ENCODE measurements at regions not wholly inside any gene's neighbourhood (a gene's known extent, or its start where the extent isn't known, plus 50 kb on each side); places are given as distances from the start of the nearest gene placed in this dataset.
"Not testable (repeated sequence)": the region's sequence is repeated elsewhere in the genome, so short reads cannot be mapped to it uniquely, and the experiment has no call there.

GRCh38 chr7:79922894-79923293 is 211.7 kb upstream of the GNAI1 start:
- no peaks in the 10 kb centered on the region for H3K9me3 ChIP-seq (ENCODE audit: control insufficient read depth in 2 of 2, low read length in 2 of 2)
- H3K36me3 ChIP-seq (ENCODE audit: control insufficient read depth in 2 of 2, insufficient read depth in 2 of 2, low read length in 2 of 2), result no peaks in the 10 kb centered on the region
- H3K27ac ChIP-seq (ENCODE audit: low read length), result no peak overlapping the region
- no peak overlapping the region for H3K9ac ChIP-seq (ENCODE audit: low read length in 2 of 2)
- H3K4me3 ChIP-seq (ENCODE audit: low read length in 2 of 2), result no peak overlapping the region
- H3K4me1 ChIP-seq (ENCODE audit: control insufficient read depth, insufficient read depth, low read length), result no peaks in the 10 kb centered on the region
- no peaks in the 10 kb centered on the region for H3K27me3 ChIP-seq (ENCODE audit: control insufficient read depth in 1 of 2, insufficient read depth in 2 of 2, low read length in 2 of 2)

GRCh38 chr7:79921976-79922375 is 212.7 kb upstream of the GNAI1 start:
- Histone ChIP-seq H3K4me3 (ENCODE audit: low read length in 2 of 2) (no peak overlapping the region), H3K4me1 (ENCODE audit: control insufficient read depth, insufficient read depth, low read length) (no peaks in the 10 kb centered on the region), H3K27ac (ENCODE audit: low read length) (no peak overlapping the region), H3K9me3 (ENCODE audit: control insufficient read depth in 2 of 2, low read length in 2 of 2) (no peaks in the 10 kb centered on the region), H3K9ac (ENCODE audit: low read length in 2 of 2) (no peak overlapping the region), H3K36me3 (ENCODE audit: control insufficient read depth in 2 of 2, insufficient read depth in 2 of 2, low read length in 2 of 2) (no peaks in the 10 kb centered on the region), H3K27me3 (ENCODE audit: control insufficient read depth in 1 of 2, insufficient read depth in 2 of 2, low read length in 2 of 2) (no peaks in the 10 kb centered on the region)

GRCh38 chr7:79918632-79919031 is 216.0 kb upstream of the GNAI1 start:
- not testable (repeated sequence) for H3K4me3 ChIP-seq (ENCODE audit: low read length in 2 of 2); H3K9ac ChIP-seq (ENCODE audit: low read length in 2 of 2); H3K27me3 ChIP-seq (ENCODE audit: control insufficient read depth in 1 of 2, insufficient read depth in 2 of 2, low read length in 2 of 2); H3K4me1 ChIP-seq (ENCODE audit: control insufficient read depth, insufficient read depth, low read length); H3K9me3 ChIP-seq (ENCODE audit: control insufficient read depth in 2 of 2, low read length in 2 of 2); H3K36me3 ChIP-seq (ENCODE audit: control insufficient read depth in 2 of 2, insufficient read depth in 2 of 2, low read length in 2 of 2); H3K27ac ChIP-seq (ENCODE audit: low read length)

GRCh38 chr7:79915346-79915745 is 219.3 kb upstream of the GNAI1 start:
- not testable (repeated sequence) for H3K4me3 ChIP-seq (ENCODE audit: low read length in 2 of 2); H3K9me3 ChIP-seq (ENCODE audit: control insufficient read depth in 2 of 2, low read length in 2 of 2); H3K36me3 ChIP-seq (ENCODE audit: control insufficient read depth in 2 of 2, insufficient read depth in 2 of 2, low read length in 2 of 2); H3K9ac ChIP-seq (ENCODE audit: low read length in 2 of 2); H3K4me1 ChIP-seq (ENCODE audit: control insufficient read depth, insufficient read depth, low read length); H3K27me3 ChIP-seq (ENCODE audit: control insufficient read depth in 1 of 2, insufficient read depth in 2 of 2, low read length in 2 of 2); H3K27ac ChIP-seq (ENCODE audit: low read length)

GRCh38 chr7:79912213-79912633 is 222.4 kb upstream of the GNAI1 start:
- H3K4me3 ChIP-seq (ENCODE audit: low read length in 2 of 2), result no peak overlapping the region
- no peaks in the 10 kb centered on the region for H3K36me3 ChIP-seq (ENCODE audit: control insufficient read depth in 2 of 2, insufficient read depth in 2 of 2, low read length in 2 of 2)
- H3K4me1 ChIP-seq (ENCODE audit: control insufficient read depth, insufficient read depth, low read length), result no peaks in the 10 kb centered on the region
- peaks cover 0 to 4% of the 10 kb centered on the region in 2 donors for H3K9me3 ChIP-seq (ENCODE audit: control insufficient read depth in 2 of 2, low read length in 2 of 2)
- no peak overlapping the region for H3K9ac ChIP-seq (ENCODE audit: low read length in 2 of 2)
- H3K27ac ChIP-seq (ENCODE audit: low read length), result no peak overlapping the region
- H3K27me3 ChIP-seq (ENCODE audit: control insufficient read depth in 1 of 2, insufficient read depth in 2 of 2, low read length in 2 of 2), result no peaks in the 10 kb centered on the region

- no peak overlapping the region for H3K4me3 ChIP-seq (ENCODE audit: low read length in 2 of 2)
These were observed 223.2 kb upstream of the GNAI1 start for GRCh38 chr7:79911420-79911819.

GRCh38 chr7:79909176-79909575 is 225.5 kb upstream of the GNAI1 start:
- no peaks in the 10 kb centered on the region for H3K9me3 ChIP-seq (ENCODE audit: control insufficient read depth in 2 of 2, low read length in 2 of 2)
- H3K4me1 ChIP-seq (ENCODE audit: control insufficient read depth, insufficient read depth, low read length), result no peaks in the 10 kb centered on the region
- no peak overlapping the region for H3K4me3 ChIP-seq (ENCODE audit: low read length in 2 of 2)
- H3K9ac ChIP-seq (ENCODE audit: low read length in 2 of 2), result no peak overlapping the region
- H3K27me3 ChIP-seq (ENCODE audit: control insufficient read depth in 1 of 2, insufficient read depth in 2 of 2, low read length in 2 of 2), result no peaks in the 10 kb centered on the region
- no peak overlapping the region for H3K27ac ChIP-seq (ENCODE audit: low read length)
- no peaks in the 10 kb centered on the region for H3K36me3 ChIP-seq (ENCODE audit: control insufficient read depth in 2 of 2, insufficient read depth in 2 of 2, low read length in 2 of 2)

More at GRCh38 chr7:79911420-79911819, 223.2 kb upstream of the GNAI1 start:
- Histone ChIP-seq H3K36me3 (ENCODE audit: control insufficient read depth in 2 of 2, insufficient read depth in 2 of 2, low read length in 2 of 2) (no peaks in the 10 kb centered on the region), H3K27me3 (ENCODE audit: control insufficient read depth in 1 of 2, insufficient read depth in 2 of 2, low read length in 2 of 2) (no peaks in the 10 kb centered on the region), H3K27ac (ENCODE audit: low read length) (no peak overlapping the region), H3K9ac (ENCODE audit: low read length in 2 of 2) (no peak overlapping the region), H3K9me3 (ENCODE audit: control insufficient read depth in 2 of 2, low read length in 2 of 2) (peaks cover 0 to 4% of the 10 kb centered on the region in 2 donors), H3K4me1 (ENCODE audit: control insufficient read depth, insufficient read depth, low read length) (no peaks in the 10 kb centered on the region)

GRCh38 chr7:79897166-79897565 is 237.5 kb upstream of the GNAI1 start:
- Histone ChIP-seq H3K9ac (ENCODE audit: low read length in 2 of 2) (no peak overlapping the region), H3K27me3 (ENCODE audit: control insufficient read depth in 1 of 2, insufficient read depth in 2 of 2, low read length in 2 of 2) (no peaks in the 10 kb centered on the region), H3K4me1 (ENCODE audit: control insufficient read depth, insufficient read depth, low read length) (no peaks in the 10 kb centered on the region), H3K4me3 (ENCODE audit: low read length in 2 of 2) (no peak overlapping the region), H3K27ac (ENCODE audit: low read length) (no peak overlapping the region), H3K9me3 (ENCODE audit: control insufficient read depth in 2 of 2, low read length in 2 of 2) (no peaks in the 10 kb centered on the region), H3K36me3 (ENCODE audit: control insufficient read depth in 2 of 2, insufficient read depth in 2 of 2, low read length in 2 of 2) (no peaks in the 10 kb centered on the region)

- Histone ChIP-seq H3K27ac (ENCODE audit: low read length) (no peak overlapping the region), H3K4me3 (ENCODE audit: low read length in 2 of 2) (no peak overlapping the region), H3K36me3 (ENCODE audit: control insufficient read depth in 2 of 2, insufficient read depth in 2 of 2, low read length in 2 of 2) (no peaks in the 10 kb centered on the region), H3K4me1 (ENCODE audit: control insufficient read depth, insufficient read depth, low read length) (no peaks in the 10 kb centered on the region), H3K9ac (ENCODE audit: low read length in 2 of 2) (no peak overlapping the region), H3K9me3 (ENCODE audit: control insufficient read depth in 2 of 2, low read length in 2 of 2) (no peaks in the 10 kb centered on the region), H3K27me3 (ENCODE audit: control insufficient read depth in 1 of 2, insufficient read depth in 2 of 2, low read length in 2 of 2) (no peaks in the 10 kb centered on the region)
These were observed 240.6 kb upstream of the GNAI1 start for GRCh38 chr7:79893991-79894390.

GRCh38 chr7:79882922-79883321 is 251.7 kb upstream of the GNAI1 start:
- Histone ChIP-seq H3K36me3 (ENCODE audit: control insufficient read depth in 2 of 2, insufficient read depth in 2 of 2, low read length in 2 of 2) (no peaks in the 10 kb centered on the region), H3K4me3 (ENCODE audit: low read length in 2 of 2) (no peak overlapping the region), H3K9me3 (ENCODE audit: control insufficient read depth in 2 of 2, low read length in 2 of 2) (no peaks in the 10 kb centered on the region), H3K27ac (ENCODE audit: low read length) (no peak overlapping the region), H3K9ac (ENCODE audit: low read length in 2 of 2) (no peak overlapping the region), H3K27me3 (ENCODE audit: control insufficient read depth in 1 of 2, insufficient read depth in 2 of 2, low read length in 2 of 2) (no peaks in the 10 kb centered on the region), H3K4me1 (ENCODE audit: control insufficient read depth, insufficient read depth, low read length) (no peaks in the 10 kb centered on the region)

- H3K9ac ChIP-seq (ENCODE audit: low read length in 2 of 2), result no peak overlapping the region
- H3K27me3 ChIP-seq (ENCODE audit: control insufficient read depth in 1 of 2, insufficient read depth in 2 of 2, low read length in 2 of 2), result no peaks in the 10 kb centered on the region
- H3K4me3 ChIP-seq (ENCODE audit: low read length in 2 of 2), result no peak overlapping the region
- no peaks in the 10 kb centered on the region for H3K36me3 ChIP-seq (ENCODE audit: control insufficient read depth in 2 of 2, insufficient read depth in 2 of 2, low read length in 2 of 2)
- no peak overlapping the region for H3K27ac ChIP-seq (ENCODE audit: low read length)
- no peaks in the 10 kb centered on the region for H3K4me1 ChIP-seq (ENCODE audit: control insufficient read depth, insufficient read depth, low read length)
- no peaks in the 10 kb centered on the region for H3K9me3 ChIP-seq (ENCODE audit: control insufficient read depth in 2 of 2, low read length in 2 of 2)
These were observed 254.3 kb upstream of the GNAI1 start for GRCh38 chr7:79880312-79880711.

Data from stomach smooth muscle (tissue), 2 donors.